22Rv1 (cell line): ENCODE measurements at regions not wholly inside any gene's neighbourhood (a gene's known extent, or its start where the extent isn't known, plus 50 kb on each side); places are given as distances from the start of the nearest gene placed in this dataset.

ENCODE experiments used
- CTCF ChIP-seq: fragments of 450-650 bp; IDR thresholded peaks from 2 replicates; pipeline ENCODE4 v1.5.1; 2017; ENCODE audit warnings: mild to moderate bottlenecking
- ZFX ChIP-seq: fragments of 450-650 bp; IDR thresholded peaks from 2 replicates; pipeline ENCODE4 v1.6.1; 2017; ENCODE audit warnings: antibody characterized with exemption, borderline replicate concordance

GRCh38 chr10:29378106-29378505, 89.2 kb downstream of the LYZL1 start:
- TF ChIP-seq CTCF (no peak), ZFX (no peak)
